HEK293 (cell line): ENCODE measurements at regions not wholly inside any gene's neighbourhood (a gene's known extent, or its start where the extent isn't known, plus 50 kb on each side); places are given as distances from the start of the nearest gene placed in this dataset.
"Not testable (repeated sequence)": the region's sequence is repeated elsewhere in the genome, so short reads cannot be mapped to it uniquely, and the experiment has no call there.

Experiments
- BCL11A ChIP-seq: fragments of 450-650 bp; formaldehyde crosslinking; IDR thresholded peaks from 2 replicates; pipeline ENCODE4 v1.5.1; 2016; ENCODE audit warnings: low read depth, missing biosample characterization, missing genetic modification characterization
- GLIS2 ChIP-seq: fragments of 450-650 bp; formaldehyde crosslinking; IDR thresholded peaks from 2 replicates; pipeline ENCODE4 v1.5.1; 2016; ENCODE audit warnings: missing biosample characterization, missing genetic modification characterization
- SP7 ChIP-seq: fragments of 450-650 bp; formaldehyde crosslinking; IDR thresholded peaks from 2 replicates; pipeline ENCODE4 v1.5.1; 2016; ENCODE audit warnings: missing biosample characterization, missing genetic modification characterization
- ZBTB17 ChIP-seq: fragments of 450-650 bp; formaldehyde crosslinking; IDR thresholded peaks from 2 replicates; pipeline ENCODE4 v1.5.1; 2016; ENCODE audit warnings: missing biosample characterization, missing genetic modification characterization
- ZNF114 ChIP-seq: fragments of 450-650 bp; formaldehyde crosslinking; IDR thresholded peaks from 2 replicates; pipeline ENCODE4 v1.5.0; 2017; ENCODE audit warnings: missing biosample characterization, missing genetic modification characterization
- ZNF175 ChIP-seq: fragments of 450-650 bp; formaldehyde crosslinking; IDR thresholded peaks from 2 replicates; pipeline ENCODE4 v1.5.1; 2016; ENCODE audit warnings: missing biosample characterization, missing genetic modification characterization
- ZNF394 ChIP-seq: fragments of 450-650 bp; formaldehyde crosslinking; IDR thresholded peaks from 2 replicates; pipeline ENCODE4 v1.5.1; 2016; ENCODE audit warnings: missing biosample characterization, missing genetic modification characterization, mild to moderate bottlenecking, moderate library complexity, borderline replicate concordance
- ZNF510 ChIP-seq: fragments of 450-650 bp; formaldehyde crosslinking; IDR thresholded peaks from 2 replicates; pipeline ENCODE4 v1.5.1; 2018; ENCODE audit warnings: mild to moderate bottlenecking, missing genetic modification characterization, missing biosample characterization; ENCODE audit not compliant: insufficient replicate concordance
- TF ChIP-seq, protein P1 (sequence below): sonication (generic); formaldehyde crosslinking; IDR thresholded peaks from 2 replicates; pipeline ENCODE4 v1.8.1; 2022; ENCODE audit warnings: mild to moderate bottlenecking, moderate library complexity, missing genetic modification reagents
- TF ChIP-seq, protein P2 (sequence below): fragments of 450-650 bp; formaldehyde crosslinking; IDR thresholded peaks from 2 replicates; pipeline ENCODE4 v1.5.1; 2016; ENCODE audit warnings: missing biosample characterization, missing genetic modification characterization

DNA sequence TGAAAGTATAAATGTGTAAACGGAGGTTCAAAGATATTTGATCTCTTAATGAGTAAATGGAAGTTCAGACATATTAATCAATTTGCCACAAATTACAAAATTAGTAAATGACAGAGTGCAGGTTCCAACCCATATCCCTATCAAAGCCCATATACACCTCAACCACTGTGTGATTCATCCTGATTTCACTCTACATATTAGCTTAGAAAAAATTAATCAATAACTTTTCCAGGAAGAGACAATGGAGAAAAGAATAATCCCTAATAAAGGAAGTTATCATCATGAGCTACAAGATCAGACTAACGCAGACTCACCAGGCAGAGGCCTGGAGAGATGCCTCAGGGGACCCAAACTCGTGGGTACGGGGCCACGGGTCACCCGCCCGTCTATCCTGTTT lies 2655.5 kb upstream of the DEFB115 start:
- not testable (repeated sequence) for TF ChIP-seq ZNF394 (tag by site-specific recombination); ZNF175 (tag by site-specific recombination); ZNF510 (tag by site-specific recombination); ZNF114; ZBTB17 (tag by site-specific recombination); GLIS2 (tag by site-specific recombination); BCL11A (tag by site-specific recombination); SP7 (tag by site-specific recombination)
- TF ChIP-seq, protein P1, sequence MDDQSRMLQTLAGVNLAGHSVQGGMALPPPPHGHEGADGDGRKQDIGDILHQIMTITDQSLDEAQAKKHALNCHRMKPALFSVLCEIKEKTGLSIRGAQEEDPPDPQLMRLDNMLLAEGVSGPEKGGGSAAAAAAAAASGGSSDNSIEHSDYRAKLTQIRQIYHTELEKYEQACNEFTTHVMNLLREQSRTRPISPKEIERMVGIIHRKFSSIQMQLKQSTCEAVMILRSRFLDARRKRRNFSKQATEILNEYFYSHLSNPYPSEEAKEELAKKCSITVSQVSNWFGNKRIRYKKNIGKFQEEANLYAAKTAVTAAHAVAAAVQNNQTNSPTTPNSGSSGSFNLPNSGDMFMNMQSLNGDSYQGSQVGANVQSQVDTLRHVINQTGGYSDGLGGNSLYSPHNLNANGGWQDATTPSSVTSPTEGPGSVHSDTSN (CRISPR knock-in tag) = not testable (repeated sequence)
- TF ChIP-seq, protein P2, sequence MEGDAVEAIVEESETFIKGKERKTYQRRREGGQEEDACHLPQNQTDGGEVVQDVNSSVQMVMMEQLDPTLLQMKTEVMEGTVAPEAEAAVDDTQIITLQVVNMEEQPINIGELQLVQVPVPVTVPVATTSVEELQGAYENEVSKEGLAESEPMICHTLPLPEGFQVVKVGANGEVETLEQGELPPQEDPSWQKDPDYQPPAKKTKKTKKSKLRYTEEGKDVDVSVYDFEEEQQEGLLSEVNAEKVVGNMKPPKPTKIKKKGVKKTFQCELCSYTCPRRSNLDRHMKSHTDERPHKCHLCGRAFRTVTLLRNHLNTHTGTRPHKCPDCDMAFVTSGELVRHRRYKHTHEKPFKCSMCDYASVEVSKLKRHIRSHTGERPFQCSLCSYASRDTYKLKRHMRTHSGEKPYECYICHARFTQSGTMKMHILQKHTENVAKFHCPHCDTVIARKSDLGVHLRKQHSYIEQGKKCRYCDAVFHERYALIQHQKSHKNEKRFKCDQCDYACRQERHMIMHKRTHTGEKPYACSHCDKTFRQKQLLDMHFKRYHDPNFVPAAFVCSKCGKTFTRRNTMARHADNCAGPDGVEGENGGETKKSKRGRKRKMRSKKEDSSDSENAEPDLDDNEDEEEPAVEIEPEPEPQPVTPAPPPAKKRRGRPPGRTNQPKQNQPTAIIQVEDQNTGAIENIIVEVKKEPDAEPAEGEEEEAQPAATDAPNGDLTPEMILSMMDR (tag by site-specific recombination) = not testable (repeated sequence)
